Activated CD4-positive, alpha-beta T cell treated with anti-CD3 and anti-CD28 coated beads for 36 hours (primary cell): ENCODE measurements at regions not wholly inside any gene's neighbourhood (a gene's known extent, or its start where the extent isn't known, plus 50 kb on each side); places are given as distances from the start of the nearest gene placed in this dataset.

Source experiments
- ATAC-seq: fragments of 200-7000 bp; cut with Tn5 transposase; one replicate; pipeline ENCODE4 v1.10.0; 2021; ENCODE audit warnings: mild to moderate bottlenecking, moderate library complexity
- CTCF ChIA-PET: fragments of 350-600 bp; sonication (Branson Sonifier 250); formaldehyde crosslinking; loops from one replicate; lab custom pipeline; 2021; ENCODE audit warnings: antibody characterized with exemption; lab: Charles Lee
- POLR2A ChIA-PET: fragments of 350-600 bp; sonication (Branson Sonifier 250); formaldehyde crosslinking; loops from one replicate; lab custom pipeline; 2021; ENCODE audit warnings: antibody characterized with exemption, inconsistent platforms; lab: Charles Lee
- DNase-seq: peaks from one replicate; pipeline ENCODE4 v3.0.0-alpha.2; 2020
- H3K27ac Mint-ChIP-seq: one replicate; pipeline ENCODE4 v1.8.0; 2021; ENCODE audit warnings: mixed read lengths
- H3K27me3 Mint-ChIP-seq: one replicate; pipeline ENCODE4 v1.8.0; 2021; ENCODE audit warnings: mixed read lengths
- H3K36me3 Mint-ChIP-seq: one replicate; pipeline ENCODE4 v1.8.0; 2021; ENCODE audit warnings: low read depth, mixed read lengths
- H3K4me1 Mint-ChIP-seq: one replicate; pipeline ENCODE4 v1.8.0; 2021; ENCODE audit warnings: mixed read lengths
- H3K4me3 Mint-ChIP-seq: one replicate; pipeline ENCODE4 v1.8.0; 2021; ENCODE audit warnings: mild to moderate bottlenecking, moderate library complexity, mixed read lengths
- H3K9me3 Mint-ChIP-seq: one replicate; pipeline ENCODE4 v1.8.0; 2021; ENCODE audit warnings: low read depth, mixed read lengths
- intact Hi-C, 2 experiments: fragments of 100-400 bp; cut with DNase I in 1 of 2; cut with micrococcal nuclease in 1 of 2; formaldehyde crosslinking; loops; one replicate each; pipeline versions ENCODE4 v1.14.2 to v1.15.1; 2022 to 2024; cut with DNase I, micrococcal nuclease

DNA sequence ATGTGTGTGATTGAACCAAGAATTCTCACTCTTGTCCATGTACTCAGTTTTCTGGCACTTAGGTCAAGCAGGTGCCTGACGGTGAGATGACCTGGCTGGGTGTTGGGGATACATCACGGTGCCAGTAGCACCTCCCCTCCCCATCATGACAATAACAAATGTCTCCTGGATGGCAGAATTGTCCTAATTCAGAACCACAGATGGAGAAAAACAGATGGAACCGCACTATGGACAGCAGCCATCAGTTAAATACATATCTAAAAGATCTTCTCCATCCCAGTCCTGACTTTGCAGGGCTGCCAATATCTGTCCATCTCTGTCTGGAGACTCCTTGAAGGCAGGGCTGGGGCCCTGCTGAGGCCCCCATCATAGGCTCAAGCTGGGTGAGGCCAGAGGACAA, 126.9 kb downstream of the PTPRS start:
- DNase-seq (no peak), ATAC-seq (no peak)
- no peak overlapping the region for H3K27ac Mint-ChIP-seq
- peaks cover 3% of the 10 kb centered on the region for H3K4me1 Mint-ChIP-seq
- POLR2A ChIA-PET = no interaction called here
- peaks cover 4% of the 10 kb centered on the region for H3K36me3 Mint-ChIP-seq
- H3K27me3 Mint-ChIP-seq = no peaks in the 10 kb centered on the region
- H3K4me3 Mint-ChIP-seq = no peak overlapping the region
- no peaks in the 10 kb centered on the region for H3K9me3 Mint-ChIP-seq
- intact Hi-C loops = no loop called here
- CTCF ChIA-PET = no interaction called here

DNA sequence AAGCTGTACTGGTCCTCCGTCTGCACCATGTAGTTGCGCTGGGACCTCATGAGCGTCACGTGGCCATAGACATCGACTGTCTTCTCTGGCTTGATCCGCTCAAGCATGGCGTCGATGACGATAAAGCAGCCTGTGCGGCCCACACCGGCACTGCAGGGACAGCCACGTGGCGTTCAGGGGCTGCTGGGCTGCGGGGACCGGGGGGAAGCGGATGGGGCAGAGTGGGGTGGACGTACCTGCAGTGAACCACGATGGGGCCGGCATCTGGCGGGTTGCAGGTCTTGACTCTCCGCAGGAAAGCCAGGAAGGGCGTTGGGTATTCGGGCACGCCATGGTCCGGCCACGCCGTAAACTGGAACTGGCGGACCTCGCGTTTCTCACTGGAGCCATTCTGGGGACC, 128.5 kb downstream of the PTPRS start:
- DNase-seq (no peak), ATAC-seq (no peak)
- peaks cover 3% of the 10 kb centered on the region for H3K4me1 Mint-ChIP-seq
- no peak overlapping the region for H3K27ac Mint-ChIP-seq
- intact Hi-C loops = no loop called here
- H3K4me3 Mint-ChIP-seq = no peak overlapping the region
- peaks cover 4% of the 10 kb centered on the region for H3K36me3 Mint-ChIP-seq
- H3K9me3 Mint-ChIP-seq = no peaks in the 10 kb centered on the region
- CTCF ChIA-PET = no interaction called here
- POLR2A ChIA-PET = no interaction called here
- no peaks in the 10 kb centered on the region for H3K27me3 Mint-ChIP-seq

GRCh38 chr19:5211217-5211822, 129.3 kb downstream of the PTPRS start:
- Mint-ChIP-seq H3K27me3 (no peaks in the 10 kb centered on the region), H3K9me3 (no peaks in the 10 kb centered on the region), H3K4me3 (no peak overlapping the region), H3K4me1 (peaks cover 1% of the 10 kb centered on the region), H3K36me3 (peaks cover 4% of the 10 kb centered on the region), H3K27ac (no peak overlapping the region)
- intact Hi-C loops = no loop called here
- DNase-seq = no peak
- no peak for ATAC-seq
- ChIA-PET CTCF (interaction anchor here (0.6 kb wide), 1 partner anchor 154 kb away, joined by 3 read pairs; no protein-coding TSS in a partner anchor), POLR2A (no interaction called here)

- CTCF ChIA-PET = no interaction called here
- ATAC-seq = no peak
- no peak for DNase-seq
- Mint-ChIP-seq H3K4me3 (no peak overlapping the region), H3K4me1 (peaks cover 2% of the 10 kb centered on the region), H3K27me3 (no peaks in the 10 kb centered on the region), H3K9me3 (no peaks in the 10 kb centered on the region), H3K27ac (no peak overlapping the region), H3K36me3 (peaks cover 4% of the 10 kb centered on the region)
- intact Hi-C loops = no loop called here
- POLR2A ChIA-PET = no interaction called here
These were observed 130.1 kb downstream of the PTPRS start for GRCh38 chr19:5210556-5210955.

GRCh38 chr19:5207806-5208205, 132.8 kb downstream of the PTPRS start:
- no peaks in the 10 kb centered on the region for H3K9me3 Mint-ChIP-seq
- H3K27ac Mint-ChIP-seq = no peak overlapping the region
- H3K27me3 Mint-ChIP-seq = no peaks in the 10 kb centered on the region
- peaks cover 6% of the 10 kb centered on the region for H3K4me1 Mint-ChIP-seq
- H3K4me3 Mint-ChIP-seq = no peak overlapping the region
- ATAC-seq (no peak), DNase-seq (no peak)
- intact Hi-C loops = no loop called here
- CTCF ChIA-PET = interaction anchor here (0.6 kb wide), 1 partner anchor 354 kb away, joined by 3 read pairs; no protein-coding TSS in a partner anchor
- POLR2A ChIA-PET = interaction anchor here (0.7 kb wide), 1 partner anchor 13 kb away, joined by 4 read pairs; no protein-coding TSS in a partner anchor
- H3K36me3 Mint-ChIP-seq = peaks cover 5% of the 10 kb centered on the region

- ATAC-seq = no peak
- intact Hi-C loops = no loop called here
These were observed 133.9 kb downstream of the PTPRS start for GRCh38 chr19:5206751-5207075.

GRCh38 chr19:5205937-5206750, 134.5 kb downstream of the PTPRS start:
- ATAC-seq (no peak), DNase-seq (no peak)
- POLR2A ChIA-PET = no interaction called here
- CTCF ChIA-PET = no interaction called here
- H3K9me3 Mint-ChIP-seq = peaks cover 6% of the 10 kb centered on the region
- H3K4me3 Mint-ChIP-seq = no peak overlapping the region
- H3K4me1 Mint-ChIP-seq = peaks cover 6% of the 10 kb centered on the region
- no peak overlapping the region for H3K27ac Mint-ChIP-seq
- no peaks in the 10 kb centered on the region for H3K27me3 Mint-ChIP-seq
- intact Hi-C loops = no loop called here
- H3K36me3 Mint-ChIP-seq = peaks cover 5% of the 10 kb centered on the region

More at GRCh38 chr19:5206751-5207075, 133.9 kb downstream of the PTPRS start:
- ChIA-PET POLR2A (no interaction called here), CTCF (no interaction called here)
- Mint-ChIP-seq H3K27ac (no peak overlapping the region), H3K4me3 (no peak overlapping the region), H3K27me3 (no peaks in the 10 kb centered on the region), H3K4me1 (peaks cover 6% of the 10 kb centered on the region), H3K9me3 (peaks cover 3% of the 10 kb centered on the region), H3K36me3 (peaks cover 5% of the 10 kb centered on the region)
- no peak for DNase-seq

DNA sequence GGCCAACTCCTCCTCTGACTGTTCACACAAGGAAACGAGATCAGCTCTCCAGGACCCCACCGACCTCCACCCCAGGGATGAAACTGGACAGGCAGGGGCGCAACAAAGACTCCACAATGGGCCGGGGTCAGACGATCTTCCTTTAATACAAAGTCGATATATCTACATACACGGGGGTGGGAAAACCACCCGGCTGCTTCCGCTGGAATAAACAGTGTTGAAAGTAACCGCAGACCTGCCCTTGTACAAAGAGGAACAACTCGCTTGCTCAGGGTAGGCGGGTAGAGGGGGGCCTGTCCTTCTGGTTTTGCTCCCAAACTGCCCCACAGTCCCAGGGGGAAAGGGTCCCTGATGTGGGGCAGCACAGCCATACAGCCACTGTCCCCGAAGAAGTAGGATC, 135.2 kb downstream of the PTPRS start:
- ChIA-PET CTCF (no interaction called here), POLR2A (no interaction called here)
- H3K4me1 Mint-ChIP-seq = peaks cover 6% of the 10 kb centered on the region
- peak overlapping the region; percentile 26 for H3K4me3 Mint-ChIP-seq
- peaks cover 12% of the 10 kb centered on the region for H3K9me3 Mint-ChIP-seq
- intact Hi-C loops = no loop called here
- DNase-seq (peak; percentile 48), ATAC-seq (peak; percentile 39)
- H3K27ac Mint-ChIP-seq = no peak overlapping the region
- no peaks in the 10 kb centered on the region for H3K27me3 Mint-ChIP-seq
- H3K36me3 Mint-ChIP-seq = peaks cover 1% of the 10 kb centered on the region

DNA sequence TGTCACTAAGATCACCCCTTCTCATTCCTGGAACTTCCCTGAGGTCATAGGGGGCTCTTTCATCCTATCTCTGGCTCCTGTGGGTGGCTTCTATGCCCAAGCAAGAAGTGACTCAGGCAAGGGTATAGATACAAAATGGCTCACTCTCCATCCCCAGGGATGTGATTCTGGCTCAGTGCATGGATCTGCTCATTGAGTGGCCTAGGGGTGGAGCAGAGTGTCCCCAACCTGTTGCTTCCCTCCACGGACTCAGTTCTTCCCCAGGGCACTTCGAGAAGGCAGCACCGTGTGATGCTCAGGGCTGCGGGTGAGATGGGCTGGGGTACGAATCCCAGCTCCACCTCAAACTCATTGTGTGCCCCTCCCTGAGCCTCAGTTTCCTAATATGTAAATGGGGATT, 136.4 kb downstream of the PTPRS start:
- H3K36me3 Mint-ChIP-seq = peaks cover 1% of the 10 kb centered on the region

More for the DNA sequence above, 136.4 kb downstream of the PTPRS start:
- Mint-ChIP-seq H3K4me3 (no peak overlapping the region), H3K4me1 (peaks cover 6% of the 10 kb centered on the region), H3K27me3 (no peaks in the 10 kb centered on the region), H3K9me3 (peaks cover 13% of the 10 kb centered on the region), H3K27ac (no peak overlapping the region)
- CTCF ChIA-PET = no interaction called here
- DNase-seq (no peak), ATAC-seq (no peak)
- POLR2A ChIA-PET = no interaction called here
- intact Hi-C loops = no loop called here
